ENCODE measurements at regions not wholly inside any gene's neighbourhood (a gene's known extent, or its start where the extent isn't known, plus 50 kb on each side); places are given as distances from the start of the nearest gene placed in this dataset.
"Not testable (repeated sequence)": the region's sequence is repeated elsewhere in the genome, so short reads cannot be mapped to it uniquely, and the experiment has no call there.

GRCh38 chr3:19815805-19816204 is 118.2 kb downstream of the EFHB start:
- DNase-seq (ENCODE audit: low spot score) (no peak), ATAC-seq (no peak)
- CTCF ChIA-PET = no interaction called here
- POLR2A ChIA-PET = no interaction called here
- Mint-ChIP-seq H3K9me3 (no peaks in the 10 kb centered on the region), H3K27me3 (ENCODE audit: low read depth) (no peaks in the 10 kb centered on the region), H3K36me3 (no peaks in the 10 kb centered on the region), H3K4me3 (no peak overlapping the region), H3K27ac (no peak overlapping the region), H3K4me1 (no peaks in the 10 kb centered on the region)
- TF ChIP-seq MYBL2 (CRISPR knock-in tag; IDR thresholded peaks at IDR 0.05) (no peak), PRRX2 (CRISPR knock-in tag; IDR thresholded peaks at IDR 0.05) (no peak), JAZF1 (CRISPR knock-in tag; IDR thresholded peaks at IDR 0.05) (no peak), SOX15 (CRISPR knock-in tag; IDR thresholded peaks at IDR 0.05) (no peak), ZNF138 (CRISPR knock-in tag; conservative IDR thresholded peaks at IDR 0.05) (no peak), NFE2L1 (CRISPR knock-in tag; IDR thresholded peaks at IDR 0.05) (no peak), USF1 (CRISPR knock-in tag; IDR thresholded peaks at IDR 0.05) (no peak), CBFB (CRISPR knock-in tag; IDR thresholded peaks at IDR 0.05; ENCODE audit: low read depth) (no peak), CREB1 (CRISPR knock-in tag; IDR thresholded peaks at IDR 0.05) (no peak), MLX (CRISPR knock-in tag; IDR thresholded peaks at IDR 0.05) (no peak), CREM (CRISPR knock-in tag; IDR thresholded peaks at IDR 0.05) (no peak), SP1 (CRISPR knock-in tag; conservative IDR thresholded peaks at IDR 0.05) (no peak), HMGA2 (CRISPR knock-in tag; IDR thresholded peaks at IDR 0.05) (no peak), ZNF317 (CRISPR knock-in tag; IDR thresholded peaks at IDR 0.05; ENCODE audit: borderline replicate concordance, low read depth) (no peak), ZBTB21 (CRISPR knock-in tag; IDR thresholded peaks at IDR 0.05; ENCODE audit: borderline replicate concordance) (no peak)
- TF ChIP-seq, protein P1, sequence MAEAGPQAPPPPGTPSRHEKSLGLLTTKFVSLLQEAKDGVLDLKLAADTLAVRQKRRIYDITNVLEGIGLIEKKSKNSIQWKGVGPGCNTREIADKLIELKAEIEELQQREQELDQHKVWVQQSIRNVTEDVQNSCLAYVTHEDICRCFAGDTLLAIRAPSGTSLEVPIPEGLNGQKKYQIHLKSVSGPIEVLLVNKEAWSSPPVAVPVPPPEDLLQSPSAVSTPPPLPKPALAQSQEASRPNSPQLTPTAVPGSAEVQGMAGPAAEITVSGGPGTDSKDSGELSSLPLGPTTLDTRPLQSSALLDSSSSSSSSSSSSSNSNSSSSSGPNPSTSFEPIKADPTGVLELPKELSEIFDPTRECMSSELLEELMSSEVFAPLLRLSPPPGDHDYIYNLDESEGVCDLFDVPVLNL (CRISPR knock-in tag; IDR thresholded peaks at IDR 0.05; ENCODE audit: borderline replicate concordance, low read depth) = no peak
- TF ChIP-seq, protein P2, sequence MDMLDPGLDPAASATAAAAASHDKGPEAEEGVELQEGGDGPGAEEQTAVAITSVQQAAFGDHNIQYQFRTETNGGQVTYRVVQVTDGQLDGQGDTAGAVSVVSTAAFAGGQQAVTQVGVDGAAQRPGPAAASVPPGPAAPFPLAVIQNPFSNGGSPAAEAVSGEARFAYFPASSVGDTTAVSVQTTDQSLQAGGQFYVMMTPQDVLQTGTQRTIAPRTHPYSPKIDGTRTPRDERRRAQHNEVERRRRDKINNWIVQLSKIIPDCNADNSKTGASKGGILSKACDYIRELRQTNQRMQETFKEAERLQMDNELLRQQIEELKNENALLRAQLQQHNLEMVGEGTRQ (CRISPR knock-in tag; IDR thresholded peaks at IDR 0.05) = no peak

DNA sequence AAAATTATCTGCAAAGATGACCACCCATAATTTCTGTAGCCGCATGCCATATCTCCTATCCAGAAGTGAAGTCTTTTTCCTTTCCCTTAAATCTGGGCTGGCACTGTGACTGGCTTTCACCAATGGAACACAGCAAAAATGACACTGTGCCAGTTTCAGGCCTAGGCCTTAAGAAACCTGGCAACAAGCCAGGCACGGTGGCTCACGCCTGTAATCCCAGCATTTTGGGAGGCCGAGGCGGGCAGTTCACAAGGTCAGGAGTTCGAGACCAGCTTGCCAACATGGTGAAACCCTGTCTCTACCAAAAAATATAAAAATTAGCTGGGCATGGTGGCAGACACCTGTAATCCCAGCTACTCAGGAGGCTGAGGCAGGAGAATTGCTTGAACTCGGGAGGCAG is 120.3 kb downstream of the EFHB start:
- H3K4me3 Mint-ChIP-seq; H3K36me3 Mint-ChIP-seq; H3K4me1 Mint-ChIP-seq; POLR2A ChIA-PET; DNase-seq (ENCODE audit: low spot score); H3K27ac Mint-ChIP-seq; ATAC-seq; H3K27me3 Mint-ChIP-seq (ENCODE audit: low read depth); H3K9me3 Mint-ChIP-seq; CTCF ChIA-PET: not testable (repeated sequence)

DNA sequence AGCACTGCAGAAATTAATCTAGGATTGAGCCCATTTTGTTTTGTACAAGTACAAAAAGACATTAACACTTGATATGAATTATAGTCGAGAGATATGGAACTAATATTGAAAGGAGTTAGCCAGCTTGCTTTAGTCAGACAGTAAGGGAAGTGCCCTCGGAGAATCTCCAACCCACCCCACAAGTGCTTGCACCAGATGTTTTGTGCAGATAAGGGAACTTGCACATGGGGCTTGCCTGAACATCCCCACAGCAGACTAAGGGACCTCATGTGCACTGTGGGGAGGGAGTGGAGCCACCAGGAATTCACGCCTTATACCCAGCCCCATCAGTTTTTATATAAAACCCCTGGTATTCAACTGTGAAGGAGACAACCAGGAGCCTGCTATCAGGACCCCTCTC is 122.3 kb downstream of the EFHB start:
- no peaks in the 10 kb centered on the region for H3K9me3 Mint-ChIP-seq
- CTCF ChIA-PET = no interaction called here
- no peak overlapping the region for H3K4me3 Mint-ChIP-seq
- no peak overlapping the region for H3K27ac Mint-ChIP-seq
- H3K36me3 Mint-ChIP-seq = no peaks in the 10 kb centered on the region
- H3K4me1 Mint-ChIP-seq = peaks cover 21% of the 10 kb centered on the region
- DNase-seq (ENCODE audit: low spot score) = no peak
- no peak for ATAC-seq
- POLR2A ChIA-PET = no interaction called here
- H3K27me3 Mint-ChIP-seq (ENCODE audit: low read depth) = no peaks in the 10 kb centered on the region
- TF ChIP-seq, protein P3, sequence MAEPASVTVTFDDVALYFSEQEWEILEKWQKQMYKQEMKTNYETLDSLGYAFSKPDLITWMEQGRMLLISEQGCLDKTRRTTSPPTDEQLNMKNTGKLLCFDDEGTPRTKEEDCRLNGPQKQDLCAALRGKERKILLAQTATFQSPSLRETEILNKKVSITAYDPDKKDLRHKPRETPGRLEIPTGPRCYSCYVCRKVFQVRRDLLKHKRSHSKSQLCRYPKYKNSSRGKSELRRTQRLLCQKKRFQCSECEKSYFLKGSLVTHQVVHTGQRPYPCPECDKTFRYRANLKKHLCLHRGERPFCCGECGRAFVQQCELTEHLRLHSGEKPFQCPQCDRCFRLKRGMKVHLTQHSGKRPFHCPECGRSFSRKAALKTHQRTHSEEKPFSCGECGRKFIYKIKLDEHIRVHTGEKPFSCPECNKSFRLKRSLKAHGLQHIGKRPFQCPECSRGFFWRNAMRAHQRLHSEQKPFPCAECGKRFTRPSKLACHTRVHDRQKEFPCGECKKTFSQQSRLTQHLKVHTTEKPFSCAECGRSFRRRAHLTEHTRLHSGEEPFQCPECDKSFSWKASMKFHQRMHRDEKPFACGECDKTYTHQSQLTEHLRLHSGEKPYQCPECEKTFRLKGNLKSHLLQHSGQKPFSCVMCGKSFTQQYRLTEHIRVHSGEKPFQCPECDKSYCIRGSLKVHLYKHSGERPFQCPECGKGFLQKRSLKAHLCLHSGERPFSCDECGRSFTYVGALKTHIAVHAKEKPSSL (CRISPR knock-in tag; conservative IDR thresholded peaks at IDR 0.05) = no peak
- TF ChIP-seq, protein P4, sequence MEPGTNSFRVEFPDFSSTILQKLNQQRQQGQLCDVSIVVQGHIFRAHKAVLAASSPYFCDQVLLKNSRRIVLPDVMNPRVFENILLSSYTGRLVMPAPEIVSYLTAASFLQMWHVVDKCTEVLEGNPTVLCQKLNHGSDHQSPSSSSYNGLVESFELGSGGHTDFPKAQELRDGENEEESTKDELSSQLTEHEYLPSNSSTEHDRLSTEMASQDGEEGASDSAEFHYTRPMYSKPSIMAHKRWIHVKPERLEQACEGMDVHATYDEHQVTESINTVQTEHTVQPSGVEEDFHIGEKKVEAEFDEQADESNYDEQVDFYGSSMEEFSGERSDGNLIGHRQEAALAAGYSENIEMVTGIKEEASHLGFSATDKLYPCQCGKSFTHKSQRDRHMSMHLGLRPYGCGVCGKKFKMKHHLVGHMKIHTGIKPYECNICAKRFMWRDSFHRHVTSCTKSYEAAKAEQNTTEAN (CRISPR knock-in tag; IDR thresholded peaks at IDR 0.05) = no peak
- no peak for TF ChIP-seq RORB (CRISPR knock-in tag; IDR thresholded peaks at IDR 0.05)
- TF ChIP-seq FOXJ3 (CRISPR knock-in tag; IDR thresholded peaks at IDR 0.05; ENCODE audit: borderline replicate concordance) = no peak
- TF ChIP-seq NR1H2 (CRISPR knock-in tag; IDR thresholded peaks at IDR 0.05) = no peak
- TF ChIP-seq JUN (CRISPR knock-in tag; IDR thresholded peaks at IDR 0.05) = no peak
- TF ChIP-seq ZSCAN18 (CRISPR knock-in tag; IDR thresholded peaks at IDR 0.05) = no peak
- TF ChIP-seq E2F1 (CRISPR knock-in tag; IDR thresholded peaks at IDR 0.05) = no peak
- no peak for TF ChIP-seq ETV6 (CRISPR knock-in tag; IDR thresholded peaks at IDR 0.05)

Data from WTC11 (cell line).